ENCODE measurements at regions not wholly inside any gene's neighbourhood (a gene's known extent, or its start where the extent isn't known, plus 50 kb on each side); places are given as distances from the start of the nearest gene placed in this dataset.

DNA sequence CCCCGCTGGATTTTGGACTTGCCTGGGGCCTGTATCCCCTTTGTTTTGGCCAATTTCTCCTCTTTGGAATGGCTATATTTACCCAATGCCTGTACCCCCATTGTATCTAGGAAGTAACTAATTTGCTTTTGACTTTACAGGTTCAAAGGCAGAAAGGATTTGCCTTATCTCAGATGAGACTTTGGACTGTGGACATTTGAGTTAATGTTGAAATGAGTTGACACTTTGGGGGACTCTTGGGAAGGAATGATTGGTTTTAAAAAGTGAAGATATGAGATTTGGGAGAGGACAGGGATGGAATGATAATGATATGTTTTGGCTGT, 1220.3 kb upstream of the CITED2 start:
- no peak for DNase-seq (ENCODE audit: low read depth)

DNA sequence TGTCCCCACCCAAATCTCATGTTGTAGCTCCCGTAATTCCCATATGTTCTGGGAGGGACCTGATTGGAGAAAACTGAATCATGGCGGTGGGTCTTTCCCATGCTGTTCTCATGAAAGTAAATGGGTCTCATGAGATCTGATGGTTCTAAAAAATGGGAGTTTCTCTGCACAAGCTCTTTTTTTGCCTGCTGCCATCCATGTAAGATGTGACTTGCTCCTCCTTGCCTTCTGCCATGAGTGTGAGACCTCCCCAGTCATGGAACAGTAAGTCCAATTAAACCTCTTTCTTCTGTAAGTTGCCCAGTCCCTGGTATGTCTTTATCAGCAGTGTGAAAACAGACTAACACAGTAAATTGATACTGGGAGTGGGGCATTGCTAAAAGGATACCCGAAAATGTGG, 1218.4 kb upstream of the CITED2 start:
- no peak for DNase-seq (ENCODE audit: low read depth)

DNA sequence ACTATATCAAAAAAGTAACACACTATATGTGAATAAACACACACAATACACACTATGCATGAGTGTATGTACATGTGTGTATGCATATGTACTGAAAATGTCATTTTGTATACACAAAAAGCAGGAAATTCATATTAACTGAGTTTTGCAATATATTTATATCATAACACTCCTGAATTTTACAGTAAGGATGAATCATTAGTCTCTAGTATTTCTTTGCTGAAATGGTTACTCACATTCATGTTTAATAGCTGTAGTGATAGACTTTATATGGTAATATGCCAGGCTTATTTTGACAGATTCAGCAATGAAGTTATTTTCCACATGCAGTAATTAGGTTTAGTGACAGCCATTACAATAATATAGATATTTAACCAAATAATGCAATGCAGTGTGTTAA, 1216.2 kb upstream of the CITED2 start:
- DNase-seq (ENCODE audit: low read depth) = no peak

DNA sequence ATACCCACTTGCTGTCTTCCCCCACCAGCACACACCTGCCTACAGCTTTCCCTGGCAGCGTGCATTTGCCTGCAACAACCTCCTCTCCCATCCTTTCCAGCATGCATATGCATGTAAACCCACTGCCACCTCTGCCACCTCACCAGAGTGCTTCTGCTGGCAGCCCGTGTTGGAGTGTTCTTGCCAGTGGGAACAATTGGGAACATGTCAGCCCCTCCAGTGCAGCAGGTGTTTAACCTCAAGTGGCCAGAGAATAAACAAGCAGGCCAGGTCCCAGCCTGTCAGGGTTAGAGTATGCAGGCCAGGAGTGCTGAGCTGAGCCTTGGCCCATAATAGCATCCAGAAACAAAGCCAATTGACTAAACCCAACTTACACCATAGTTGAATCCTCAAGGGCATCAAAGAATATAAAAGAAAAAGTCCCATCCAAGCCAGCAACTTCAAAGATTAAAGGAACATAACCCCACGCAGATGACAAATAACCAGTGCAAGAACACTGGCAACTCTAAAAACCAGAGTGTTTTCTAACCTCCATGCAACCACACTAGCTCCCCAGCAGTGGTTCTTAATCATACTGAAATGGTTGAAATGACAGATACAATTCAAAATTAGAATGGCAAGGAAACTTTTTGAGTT, 1212.1 kb upstream of the CITED2 start:
- no peak for DNase-seq (ENCODE audit: low read depth)

DNA sequence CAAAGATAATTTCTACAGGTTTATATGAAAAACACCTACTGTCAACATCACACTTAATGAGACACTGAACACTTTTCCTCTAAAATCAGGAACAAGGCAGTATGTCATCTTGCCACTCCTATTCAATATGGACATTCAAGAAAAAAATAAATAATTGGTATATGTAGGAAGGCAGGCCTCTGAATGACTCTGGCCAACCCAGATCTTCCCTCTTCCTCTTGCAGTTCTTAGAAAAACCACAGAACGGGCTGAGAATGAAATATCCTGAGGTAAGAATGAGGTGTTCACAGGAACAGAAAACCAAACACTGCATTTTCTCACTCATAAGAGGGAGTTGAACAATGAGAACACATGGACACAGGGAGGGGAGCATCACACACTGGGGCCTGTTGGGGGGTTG, 1207.2 kb upstream of the CITED2 start:
- DNase-seq (ENCODE audit: low read depth) = no peak

DNA sequence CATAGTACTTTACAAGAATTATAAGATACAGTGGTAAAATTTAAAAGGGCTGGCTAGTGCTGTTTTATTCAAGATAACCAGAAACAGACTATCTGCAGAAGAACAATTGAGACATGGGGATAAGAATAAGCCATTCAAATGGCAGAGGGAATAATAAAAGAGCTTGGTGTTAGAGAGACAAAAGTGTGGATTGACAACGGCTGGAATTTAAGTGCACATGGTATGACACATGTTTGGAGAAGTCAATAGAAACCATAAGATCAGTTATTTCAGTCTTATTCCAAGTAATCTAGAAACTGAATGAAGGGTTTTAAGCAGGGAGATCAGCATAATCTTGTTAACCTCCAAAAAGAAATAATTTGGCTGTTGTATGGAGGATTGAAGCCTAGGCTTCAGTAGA, 1205.5 kb upstream of the CITED2 start:
- DNase-seq (ENCODE audit: low read depth) = no peak

DNA sequence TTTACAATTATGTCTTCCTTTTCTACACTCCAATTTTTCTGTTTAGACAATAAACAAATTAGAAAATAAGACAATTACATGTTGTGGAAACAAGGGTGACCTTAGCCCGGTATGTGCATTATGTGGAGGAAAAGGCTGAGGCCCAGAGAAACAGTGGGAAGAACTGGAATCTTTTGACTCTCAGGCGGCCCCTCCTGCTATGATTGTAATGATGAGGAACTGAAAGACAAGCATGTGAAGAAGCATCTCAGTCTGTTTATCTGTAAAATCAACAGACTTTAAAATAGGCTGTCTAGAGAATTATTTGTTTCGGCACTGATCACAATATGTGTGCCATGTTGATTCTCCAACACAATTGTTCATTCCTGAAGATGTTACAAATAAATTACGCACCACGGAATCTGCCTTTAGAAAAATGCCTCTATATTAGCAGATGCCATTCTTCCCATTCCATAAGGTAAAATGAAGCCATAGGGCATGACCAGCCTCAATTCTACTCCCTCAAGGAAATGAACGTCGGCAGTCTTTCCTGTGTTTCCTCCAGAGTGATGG, 1201.6 kb upstream of the CITED2 start:
- no peak for DNase-seq (ENCODE audit: low read depth)

DNA sequence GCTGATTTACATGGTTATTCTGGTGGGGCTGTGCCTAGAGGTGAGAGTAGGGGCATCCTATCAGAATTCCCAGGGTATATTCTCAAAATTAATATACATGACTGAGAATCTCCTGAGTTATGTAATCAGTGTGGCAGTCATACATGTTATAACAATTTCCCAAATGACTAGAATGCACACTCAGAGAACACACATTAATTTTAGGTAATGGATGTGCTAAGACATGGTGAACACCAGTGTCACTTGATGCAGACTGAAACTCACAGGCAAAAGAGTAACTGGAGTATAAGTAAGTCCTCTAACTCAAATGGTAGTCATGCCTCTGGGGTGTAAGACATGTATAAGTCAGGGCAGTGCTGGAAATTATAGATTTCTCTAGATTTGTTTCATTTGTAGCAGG, 1198.4 kb upstream of the CITED2 start:
- DNase-seq (ENCODE audit: low read depth) = no peak

DNA sequence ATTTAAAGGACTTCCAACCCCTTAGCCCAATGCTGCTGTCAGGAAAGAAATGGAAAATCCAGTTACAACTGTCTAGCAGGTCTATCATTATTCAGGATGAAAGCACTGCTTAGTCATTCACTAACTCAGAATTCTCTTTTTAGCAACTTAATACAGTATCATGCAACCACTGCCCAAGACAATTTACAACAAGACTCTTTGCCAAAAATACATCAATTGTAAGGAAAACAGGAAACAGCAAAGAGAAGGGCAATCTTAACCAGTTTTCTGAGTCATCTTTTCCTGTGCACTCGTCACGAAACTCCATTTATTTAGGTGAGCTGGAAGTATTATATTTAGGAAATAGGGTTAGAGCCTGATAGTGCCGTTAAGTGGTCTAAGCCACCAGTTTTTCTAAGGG, 1197.7 kb upstream of the CITED2 start:
- DNase-seq (ENCODE audit: low read depth) = no peak

DNA sequence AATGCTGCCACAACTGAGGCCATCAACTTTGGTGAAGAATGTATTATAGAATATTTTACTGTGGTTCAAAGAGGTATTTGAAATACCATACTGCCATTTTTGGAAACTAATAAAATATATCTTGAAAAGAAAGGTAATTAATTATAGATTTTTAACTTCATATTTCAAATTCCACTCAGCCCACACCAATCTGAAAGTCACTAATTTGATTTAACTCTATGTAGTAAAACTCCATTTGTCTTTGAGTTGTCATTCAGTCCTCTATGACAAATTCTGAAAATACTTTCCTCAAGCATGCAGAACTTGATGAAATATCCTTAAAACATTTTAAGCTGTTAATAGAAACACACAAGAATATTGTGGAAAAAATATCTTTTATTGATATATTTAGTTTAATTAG, 1196.7 kb upstream of the CITED2 start:
- DNase-seq (ENCODE audit: low read depth) = no peak

DNA sequence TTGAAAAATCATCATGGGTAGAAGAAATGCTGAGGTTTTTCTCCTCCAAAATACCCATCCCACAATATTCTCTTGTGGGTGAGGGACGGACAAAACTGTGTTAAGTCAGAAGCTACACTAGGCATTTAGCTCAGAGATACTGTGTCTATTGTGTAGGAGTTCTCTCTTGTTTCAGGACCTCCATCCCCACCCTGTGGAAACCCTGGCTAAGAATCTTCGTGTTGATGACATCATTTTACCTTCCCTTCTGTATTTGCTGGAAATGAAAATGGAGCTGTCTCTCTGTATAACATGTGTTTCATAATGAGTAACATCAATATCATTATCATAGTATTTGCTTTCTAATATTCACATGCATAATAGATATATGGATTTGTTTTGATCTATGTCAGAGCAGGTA, 1193.0 kb upstream of the CITED2 start:
- DNase-seq (ENCODE audit: low read depth) = no peak

DNA sequence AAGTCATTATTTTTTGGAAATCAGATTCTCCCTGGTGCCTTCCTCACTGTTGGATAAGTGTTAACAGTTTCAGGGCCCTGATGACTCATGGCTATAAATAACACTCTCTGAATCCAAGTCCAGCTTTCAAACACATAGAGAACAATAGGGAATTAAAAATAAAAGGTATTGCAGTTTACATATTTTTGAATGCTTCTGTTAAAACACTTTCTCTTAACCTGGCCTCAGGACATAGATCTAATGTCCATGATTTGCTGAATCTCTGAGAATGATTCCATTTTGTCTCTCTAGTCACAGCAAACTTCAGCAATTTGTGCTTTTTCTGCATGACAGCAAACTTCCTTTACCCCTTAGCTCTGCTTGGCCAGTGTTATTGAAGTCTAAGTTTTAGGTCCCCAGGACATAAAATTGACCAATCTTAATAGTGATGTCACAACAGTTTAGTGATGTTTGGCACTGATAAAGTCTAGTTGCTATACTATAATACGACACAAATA, 1192.4 kb upstream of the CITED2 start:
- DNase-seq (ENCODE audit: low read depth) = no peak

DNA sequence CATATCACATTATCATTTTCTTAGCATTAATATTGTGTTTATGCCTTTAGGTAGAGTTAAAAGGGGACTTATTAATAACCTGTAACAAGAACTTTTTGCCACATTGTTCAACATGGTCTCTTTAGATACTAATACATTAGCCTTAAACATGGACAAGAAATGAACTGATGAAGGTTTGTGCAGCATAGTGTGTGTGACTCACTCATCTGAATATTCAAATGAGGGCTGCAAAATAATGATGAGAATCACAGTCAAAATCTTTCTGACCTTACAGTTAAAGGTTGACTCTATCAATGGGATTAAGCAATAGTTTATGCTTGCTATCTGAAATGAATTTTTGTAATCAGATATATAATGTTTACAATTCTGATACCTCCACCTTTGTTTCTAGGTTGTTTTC, 1189.3 kb upstream of the CITED2 start:
- DNase-seq (ENCODE audit: low read depth) = no peak

DNA sequence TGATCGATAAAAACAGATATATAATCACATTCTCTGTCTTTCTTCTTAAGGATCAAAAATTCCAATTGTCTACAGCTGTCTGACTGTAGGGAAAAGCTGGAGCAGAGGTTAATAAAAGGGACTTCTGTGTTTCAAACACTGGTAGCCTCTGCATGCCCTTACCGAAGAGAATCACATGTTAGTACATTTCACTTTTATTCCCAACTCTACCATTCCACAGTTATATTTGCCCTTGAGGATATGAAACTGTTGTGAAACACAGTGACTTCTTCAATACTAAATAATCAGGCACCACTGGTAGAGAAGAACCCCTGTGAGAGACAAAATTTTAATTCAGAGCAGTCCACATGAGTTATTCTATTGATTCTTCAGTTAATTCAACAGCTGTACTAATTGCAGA, 1187.3 kb upstream of the CITED2 start:
- no peak for DNase-seq (ENCODE audit: low read depth)

DNA sequence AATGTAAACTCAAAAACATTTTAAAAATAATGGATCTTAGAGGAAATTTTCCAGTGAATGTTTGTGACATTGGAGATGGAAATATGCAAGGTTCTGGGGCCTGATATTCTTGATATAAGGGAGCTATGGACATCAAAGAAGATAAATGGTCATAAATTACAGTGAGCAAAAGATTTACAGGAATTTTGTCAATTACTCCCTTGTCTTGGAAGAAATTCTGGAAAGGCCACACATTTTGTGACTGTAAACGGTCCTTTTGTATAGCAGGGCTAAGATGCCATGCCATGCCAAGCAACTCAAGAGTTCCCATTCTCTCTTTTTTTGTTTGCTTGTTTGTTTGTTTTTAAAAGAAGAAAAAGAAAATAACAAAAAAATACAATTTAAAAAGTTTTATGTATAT, 1186.2 kb upstream of the CITED2 start:
- no peak for DNase-seq (ENCODE audit: low read depth)

DNA sequence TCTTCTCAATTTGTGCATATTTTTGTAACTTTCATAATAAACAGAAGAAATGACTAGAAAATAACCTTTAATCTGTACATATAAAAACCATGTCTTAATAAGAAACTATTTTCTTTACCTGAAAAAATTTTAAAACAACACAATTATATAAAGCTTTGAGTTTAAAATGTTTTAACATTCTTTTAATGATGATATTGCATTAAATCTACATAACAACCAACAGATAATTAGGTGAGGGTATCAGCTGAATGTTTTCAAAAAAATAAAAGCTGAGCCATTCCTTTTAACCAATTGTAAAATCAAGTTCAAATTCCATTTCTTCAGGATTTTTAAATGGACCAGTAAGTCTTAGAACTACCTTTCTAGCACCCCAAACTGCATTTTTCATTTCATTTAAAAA, 1185.0 kb upstream of the CITED2 start:
- DNase-seq (ENCODE audit: low read depth) = no peak

DNA sequence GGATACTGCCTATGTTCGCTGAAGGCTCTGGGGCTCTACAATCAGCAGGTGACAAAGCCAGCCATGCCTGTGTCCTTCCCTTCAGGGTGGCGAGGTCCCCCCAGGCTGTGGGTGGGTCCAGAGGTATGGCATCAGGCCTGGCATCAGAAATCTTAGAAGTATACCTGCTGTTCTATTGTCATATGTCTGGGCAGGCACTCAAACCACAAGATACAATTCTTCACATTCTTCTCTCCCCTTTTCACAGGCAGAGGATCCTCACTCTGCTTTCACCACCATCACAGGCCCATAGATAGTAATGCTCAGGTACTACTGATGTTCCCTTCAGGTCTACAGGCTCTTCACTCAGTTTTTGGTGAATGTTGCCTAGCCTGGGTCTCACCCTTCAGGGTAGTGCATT, 1180.0 kb upstream of the CITED2 start:
- DNase-seq (ENCODE audit: low read depth) = no peak

DNA sequence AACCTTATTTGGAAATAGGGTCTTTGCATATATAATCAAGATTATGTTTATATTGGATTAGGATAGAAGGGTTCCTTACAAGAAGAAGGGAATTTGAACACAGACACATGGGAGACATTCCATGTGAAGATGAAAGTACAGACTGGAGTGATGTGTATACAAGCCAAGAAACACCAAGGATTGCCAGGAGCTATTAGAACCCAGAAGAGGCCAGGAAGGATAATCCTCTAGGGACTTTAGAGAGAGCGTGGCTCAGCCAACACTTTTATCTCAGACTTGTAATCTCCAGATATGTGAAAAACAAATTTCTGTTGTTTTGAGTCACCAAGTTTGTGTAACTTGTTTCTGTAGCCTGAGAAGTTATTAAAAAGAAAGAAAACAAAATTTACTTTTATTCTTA, 1173.9 kb upstream of the CITED2 start:
- DNase-seq (ENCODE audit: low read depth) = no peak

DNA sequence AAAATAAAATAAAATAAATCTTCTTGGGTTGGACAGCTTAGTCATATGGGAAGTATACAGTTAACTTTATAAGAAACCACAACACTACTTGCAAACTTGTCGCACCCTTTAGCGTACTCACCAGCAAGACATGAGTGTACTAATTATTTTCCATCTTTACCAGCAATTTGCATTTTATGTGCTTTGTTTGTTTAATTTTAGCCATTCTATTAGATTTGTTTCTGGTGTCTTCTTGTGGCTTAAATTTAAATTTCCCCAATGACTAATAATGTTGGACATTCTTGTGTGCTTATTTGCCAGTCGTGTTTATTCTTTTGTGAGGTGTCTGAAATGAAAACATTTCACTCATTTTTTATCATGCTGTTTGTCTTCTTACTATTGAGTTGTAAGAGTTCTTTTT, 1172.2 kb upstream of the CITED2 start:
- DNase-seq (ENCODE audit: low read depth) = no peak

DNA sequence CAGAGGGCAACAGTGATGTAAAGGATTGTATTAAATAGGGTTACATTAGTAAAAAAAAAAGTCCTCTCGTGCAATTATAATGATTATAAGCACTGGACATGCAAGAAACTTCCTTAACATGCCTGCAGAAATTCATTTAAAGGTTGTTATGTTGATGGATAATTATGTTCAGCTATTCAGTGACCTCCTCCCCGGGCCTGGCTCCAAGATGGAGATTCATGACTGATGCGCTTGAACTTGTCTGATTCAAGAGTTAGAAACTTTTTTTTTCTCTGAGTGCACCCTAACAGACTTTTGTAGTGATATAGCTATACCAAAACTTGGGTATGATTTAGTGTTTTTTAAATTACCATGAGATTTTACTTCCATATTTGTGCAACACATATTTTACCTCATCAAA, 1170.0 kb upstream of the CITED2 start:
- no peak for DNase-seq (ENCODE audit: low read depth)

DNA sequence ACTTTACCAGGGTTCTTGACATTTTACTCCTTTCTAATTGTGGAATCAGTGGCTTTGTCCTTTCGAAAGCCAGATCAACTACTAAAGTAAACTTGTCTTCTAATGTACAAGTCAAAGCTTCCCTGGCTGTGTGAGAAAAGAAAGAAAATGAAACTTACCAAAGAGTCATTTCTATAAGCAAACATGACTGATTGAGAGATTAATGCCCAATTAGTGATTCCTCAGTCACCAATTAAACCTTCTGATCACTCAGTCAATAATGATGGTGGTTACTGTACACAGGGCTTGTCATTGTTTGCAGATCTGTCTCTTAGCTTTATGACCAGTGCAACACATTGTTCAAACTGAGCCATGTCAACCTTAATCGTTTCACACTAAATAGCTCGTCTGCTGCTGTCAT, 1168.4 kb upstream of the CITED2 start:
- DNase-seq (ENCODE audit: low read depth) = no peak

DNA sequence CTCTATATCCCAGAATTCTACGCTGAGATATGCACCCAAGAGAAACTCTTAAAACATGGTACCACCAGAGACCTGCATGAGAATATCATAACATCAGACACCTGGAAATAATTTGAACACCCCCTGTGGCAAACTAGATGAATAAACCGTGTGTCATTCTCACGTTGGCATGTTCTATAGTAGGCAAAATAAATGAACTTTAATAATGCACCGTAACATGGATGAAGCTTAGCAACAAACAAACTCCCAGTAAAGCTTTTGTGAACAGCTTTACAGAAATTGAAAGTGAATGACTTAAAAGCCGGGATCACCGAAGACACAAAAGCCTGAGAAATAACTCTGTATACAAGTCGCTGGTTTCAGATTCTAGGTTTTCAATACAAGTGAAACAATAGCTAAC, 1166.8 kb upstream of the CITED2 start:
- no peak for DNase-seq (ENCODE audit: low read depth)

DNA sequence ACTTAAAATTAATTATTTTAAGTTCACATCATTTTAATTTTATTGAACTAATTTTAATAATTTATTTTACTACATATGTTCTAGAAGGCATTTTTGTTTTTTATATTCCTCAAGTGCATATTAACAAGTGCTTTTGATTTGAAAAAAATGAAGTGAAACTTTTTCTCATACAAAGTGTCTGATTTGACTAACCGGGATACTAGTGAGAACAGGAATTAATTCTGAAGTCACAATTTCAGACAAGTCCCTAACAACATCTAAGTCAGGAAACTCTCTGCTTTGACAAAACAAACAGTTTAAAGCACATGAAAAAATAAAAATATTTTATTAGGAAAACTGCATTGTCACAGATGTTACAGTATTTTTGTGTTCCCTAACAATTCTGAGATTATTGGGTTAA, 1166.3 kb upstream of the CITED2 start:
- no peak for DNase-seq (ENCODE audit: low read depth)

DNA sequence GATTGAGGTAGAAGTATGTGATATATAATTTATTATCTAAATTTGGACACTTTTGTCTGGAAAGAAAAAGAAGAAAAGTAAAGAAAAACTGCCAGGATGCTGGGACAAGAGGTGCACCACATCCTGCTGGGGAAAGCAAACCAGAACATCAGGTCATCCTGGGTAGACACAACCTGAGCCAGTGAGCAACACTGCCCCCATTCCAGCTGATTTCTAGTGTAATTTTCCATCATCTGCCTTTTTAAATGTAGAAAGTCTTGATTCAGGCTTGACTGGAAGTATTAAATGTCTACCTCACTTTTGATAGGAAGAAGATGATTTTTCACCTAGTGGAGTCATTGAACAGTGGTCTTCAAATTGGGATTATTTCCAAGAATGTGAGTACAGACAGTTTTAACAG, 1164.5 kb upstream of the CITED2 start:
- DNase-seq (ENCODE audit: low read depth) = no peak
